ENCODE measurements at regions not wholly inside any gene's neighbourhood (a gene's known extent, or its start where the extent isn't known, plus 50 kb on each side); places are given as distances from the start of the nearest gene placed in this dataset.
A peak's percentile ranks its signal among the peaks of the same experiment; 100 is the strongest.
"Not testable (repeated sequence)": the region's sequence is repeated elsewhere in the genome, so short reads cannot be mapped to it uniquely, and the experiment has no call there.

GRCh38 chr1:192463661-192464060, 111.9 kb upstream of the RGS1 start:
- 92% methylated on average over 3 of the region's 3 CpGs for WGBS
- Histone ChIP-seq H3K27me3 (ENCODE audit: control insufficient read depth in 1 of 2, insufficient read depth in 1 of 2, low read length in 2 of 2) (no peaks in the 10 kb centered on the region), H3K4ac (ENCODE audit: low read depth in 1 of 2, low read length in 2 of 2) (no peak overlapping the region), H2BK5ac (ENCODE audit: low read depth, low read length, poor library complexity, severe bottlenecking) (no peak overlapping the region), H2BK15ac (ENCODE audit: low read depth, poor library complexity, severe bottlenecking) (no peak overlapping the region), H3K9ac (ENCODE audit: low read length) (no peak overlapping the region), H3K79me1 (replicated peaks; ENCODE audit: low read length, poor library complexity, severe bottlenecking) (no peaks in the 10 kb centered on the region), H2BK12ac (ENCODE audit: low read length in 2 of 2) (no peak overlapping the region), H2BK120ac (ENCODE audit: low read depth, low read length) (no peak overlapping the region), H4K8ac (ENCODE audit: low read length) (no peak overlapping the region), H3K4me1 (ENCODE audit: control insufficient read depth, insufficient read depth, low read depth, low read length) (no peaks in the 10 kb centered on the region), H2AFZ (ENCODE audit: low read depth, low read length) (no peak overlapping the region), H3K4me2 (ENCODE audit: low read length, poor library complexity, severe bottlenecking) (no peak overlapping the region), H3K23ac (ENCODE audit: low read length in 2 of 2) (no peak overlapping the region), H3K14ac (ENCODE audit: low read length in 2 of 2) (no peak overlapping the region), H2AK5ac (ENCODE audit: low read length, severe bottlenecking) (no peak overlapping the region), H3K36me3 (ENCODE audit: control insufficient read depth in 1 of 2, insufficient read depth in 2 of 2, low read depth in 1 of 2, low read length in 2 of 2) (no peaks in the 10 kb centered on the region), H3K18ac (ENCODE audit: low read depth in 1 of 2, low read length in 2 of 2) (no peak overlapping the region), H3K9me3 (ENCODE audit: control insufficient read depth, low read length) (no peaks in the 10 kb centered on the region), H3K4me3 (ENCODE audit: insufficient read depth in 1 of 2, low read depth in 1 of 2, low read length in 2 of 2) (no peak overlapping the region), H4K91ac (ENCODE audit: low read length) (no peak overlapping the region), H3K27ac (ENCODE audit: low read length, poor library complexity, severe bottlenecking) (no peak overlapping the region)
- no peak for DNase-seq

- H3K9ac ChIP-seq (ENCODE audit: low read length); H3K27me3 ChIP-seq (ENCODE audit: control insufficient read depth in 1 of 2, insufficient read depth in 1 of 2, low read length in 2 of 2); H3K4me1 ChIP-seq (ENCODE audit: control insufficient read depth, insufficient read depth, low read depth, low read length); H3K18ac ChIP-seq (ENCODE audit: low read depth in 1 of 2, low read length in 2 of 2); H3K79me1 ChIP-seq (replicated peaks; ENCODE audit: low read length, poor library complexity, severe bottlenecking); H3K9me3 ChIP-seq (ENCODE audit: control insufficient read depth, low read length); H3K4me3 ChIP-seq (ENCODE audit: insufficient read depth in 1 of 2, low read depth in 1 of 2, low read length in 2 of 2); H2BK12ac ChIP-seq (ENCODE audit: low read length in 2 of 2); H3K4me2 ChIP-seq (ENCODE audit: low read length, poor library complexity, severe bottlenecking); H2BK15ac ChIP-seq (ENCODE audit: low read depth, poor library complexity, severe bottlenecking); H3K14ac ChIP-seq (ENCODE audit: low read length in 2 of 2); H3K27ac ChIP-seq (ENCODE audit: low read length, poor library complexity, severe bottlenecking); H2AK5ac ChIP-seq (ENCODE audit: low read length, severe bottlenecking); DNase-seq; H4K8ac ChIP-seq (ENCODE audit: low read length); H3K36me3 ChIP-seq (ENCODE audit: control insufficient read depth in 1 of 2, insufficient read depth in 2 of 2, low read depth in 1 of 2, low read length in 2 of 2); H2BK5ac ChIP-seq (ENCODE audit: low read depth, low read length, poor library complexity, severe bottlenecking); H3K23ac ChIP-seq (ENCODE audit: low read length in 2 of 2); H2AFZ ChIP-seq (ENCODE audit: low read depth, low read length); H2BK120ac ChIP-seq (ENCODE audit: low read depth, low read length); H4K91ac ChIP-seq (ENCODE audit: low read length); H3K4ac ChIP-seq (ENCODE audit: low read depth in 1 of 2, low read length in 2 of 2): not testable (repeated sequence)
- 93% methylated on average over 3 of the region's 4 CpGs for WGBS
Measured at GRCh38 chr1:192465221-192465620, 110.4 kb upstream of the RGS1 start.

GRCh38 chr1:192474080-192474683, 101.4 kb upstream of the RGS1 start:
- H3K27me3 ChIP-seq (ENCODE audit: control insufficient read depth in 1 of 2, insufficient read depth in 1 of 2, low read length in 2 of 2): peaks cover 0 to 13% of the 10 kb centered on the region in 2 experiments
- no peak overlapping the region for H3K23ac ChIP-seq (ENCODE audit: low read length in 2 of 2)
- no peak overlapping the region for H3K27ac ChIP-seq (ENCODE audit: low read length, poor library complexity, severe bottlenecking)
- H3K4me1 ChIP-seq (ENCODE audit: control insufficient read depth, insufficient read depth, low read depth, low read length): peaks cover 2% of the 10 kb centered on the region
- no peak overlapping the region for H3K4me3 ChIP-seq (ENCODE audit: insufficient read depth in 1 of 2, low read depth in 1 of 2, low read length in 2 of 2)
- no peak overlapping the region for H4K8ac ChIP-seq (ENCODE audit: low read length)
- peak overlapping the region; percentile 43 for H3K9ac ChIP-seq (ENCODE audit: low read length)
- no peak overlapping the region for H3K14ac ChIP-seq (ENCODE audit: low read length in 2 of 2)
- H3K9me3 ChIP-seq (ENCODE audit: control insufficient read depth, low read length): no peaks in the 10 kb centered on the region
- H2BK5ac ChIP-seq (ENCODE audit: low read depth, low read length, poor library complexity, severe bottlenecking): no peak overlapping the region
- H3K4ac ChIP-seq (ENCODE audit: low read depth in 1 of 2, low read length in 2 of 2): no peak overlapping the region
- 30% methylated on average over 3 of the region's 5 CpGs for WGBS
- H2BK12ac ChIP-seq (ENCODE audit: low read length in 2 of 2): no peak overlapping the region
- no peak overlapping the region for H2BK15ac ChIP-seq (ENCODE audit: low read depth, poor library complexity, severe bottlenecking)
- DNase-seq: peak; percentile 50
- no peak overlapping the region for H3K4me2 ChIP-seq (ENCODE audit: low read length, poor library complexity, severe bottlenecking)
- no peak overlapping the region for H2BK120ac ChIP-seq (ENCODE audit: low read depth, low read length)
- H3K36me3 ChIP-seq (ENCODE audit: control insufficient read depth in 1 of 2, insufficient read depth in 2 of 2, low read depth in 1 of 2, low read length in 2 of 2): no peaks in the 10 kb centered on the region
- H2AFZ ChIP-seq (ENCODE audit: low read depth, low read length): no peak overlapping the region
- H2AK5ac ChIP-seq (ENCODE audit: low read length, severe bottlenecking): no peak overlapping the region
- H4K91ac ChIP-seq (ENCODE audit: low read length): no peak overlapping the region
- H3K79me1 ChIP-seq (replicated peaks; ENCODE audit: low read length, poor library complexity, severe bottlenecking): no peaks in the 10 kb centered on the region
- H3K18ac ChIP-seq (ENCODE audit: low read depth in 1 of 2, low read length in 2 of 2): no peak overlapping the region

- Histone ChIP-seq H2BK5ac (ENCODE audit: low read depth, low read length, poor library complexity, severe bottlenecking) (no peak overlapping the region), H3K18ac (ENCODE audit: low read depth in 1 of 2, low read length in 2 of 2) (no peak overlapping the region), H3K14ac (ENCODE audit: low read length in 2 of 2) (no peak overlapping the region), H3K9me3 (ENCODE audit: control insufficient read depth, low read length) (no peaks in the 10 kb centered on the region), H2BK12ac (ENCODE audit: low read length in 2 of 2) (no peak overlapping the region), H2BK15ac (ENCODE audit: low read depth, poor library complexity, severe bottlenecking) (no peak overlapping the region), H3K79me1 (replicated peaks; ENCODE audit: low read length, poor library complexity, severe bottlenecking) (no peaks in the 10 kb centered on the region), H3K36me3 (ENCODE audit: control insufficient read depth in 1 of 2, insufficient read depth in 2 of 2, low read depth in 1 of 2, low read length in 2 of 2) (no peaks in the 10 kb centered on the region), H3K27ac (ENCODE audit: low read length, poor library complexity, severe bottlenecking) (no peak overlapping the region), H2AK5ac (ENCODE audit: low read length, severe bottlenecking) (no peak overlapping the region), H4K91ac (ENCODE audit: low read length) (no peak overlapping the region), H4K8ac (ENCODE audit: low read length) (no peak overlapping the region), H2AFZ (ENCODE audit: low read depth, low read length) (no peak overlapping the region), H3K9ac (ENCODE audit: low read length) (no peak overlapping the region), H3K4me2 (ENCODE audit: low read length, poor library complexity, severe bottlenecking) (no peak overlapping the region), H3K4ac (ENCODE audit: low read depth in 1 of 2, low read length in 2 of 2) (no peak overlapping the region), H3K4me3 (ENCODE audit: insufficient read depth in 1 of 2, low read depth in 1 of 2, low read length in 2 of 2) (no peak overlapping the region), H3K23ac (ENCODE audit: low read length in 2 of 2) (no peak overlapping the region), H3K4me1 (ENCODE audit: control insufficient read depth, insufficient read depth, low read depth, low read length) (peaks cover 2% of the 10 kb centered on the region), H2BK120ac (ENCODE audit: low read depth, low read length) (no peak overlapping the region), H3K27me3 (ENCODE audit: control insufficient read depth in 1 of 2, insufficient read depth in 1 of 2, low read length in 2 of 2) (peaks cover 0 to 13% of the 10 kb centered on the region in 2 experiments)
- no peak for DNase-seq
- 89% methylated on average over 6 of the region's 6 CpGs for WGBS
Measured at GRCh38 chr1:192475329-192475728, 100.2 kb upstream of the RGS1 start.
